Endodermal cell (in vitro differentiated cells): ENCODE measurements at regions not wholly inside any gene's neighbourhood (a gene's known extent, or its start where the extent isn't known, plus 50 kb on each side); places are given as distances from the start of the nearest gene placed in this dataset.

Experiments used
- DNase-seq: peaks from one replicate; pipeline ENCODE4 v3.0.0-alpha.2; 2017
- H3K27ac ChIP-seq: 2 replicates; pipeline ENCODE4 v1.5.1; 2013; ENCODE audit warnings: mild to moderate bottlenecking, low read depth, low read length, moderate library complexity
- H3K27me3 ChIP-seq: 2 replicates; pipeline ENCODE4 v1.6.1; 2013; ENCODE audit warnings: mild to moderate bottlenecking, low read length, moderate library complexity; ENCODE audit not compliant: insufficient read depth, control insufficient read depth, poor library complexity, severe bottlenecking
- H3K36me3 ChIP-seq: 2 replicates; pipeline ENCODE4 v1.7.0; 2013; ENCODE audit warnings: mild to moderate bottlenecking, low read length, moderate library complexity; ENCODE audit not compliant: control insufficient read depth, insufficient read depth
- H3K4me1 ChIP-seq: one replicate; pipeline ENCODE4 v1.7.0; 2013; ENCODE audit warnings: low read length; ENCODE audit not compliant: control insufficient read depth, insufficient read depth
- H3K4me3 ChIP-seq: 2 replicates; pipeline ENCODE4 v1.5.1; 2013; ENCODE audit warnings: mild to moderate bottlenecking, low read length, moderate library complexity
- H3K9ac ChIP-seq: 2 replicates; pipeline ENCODE4 v1.6.1; 2013; ENCODE audit warnings: mild to moderate bottlenecking, low read length, moderate library complexity; ENCODE audit not compliant: poor library complexity, severe bottlenecking; ENCODE audit errors: extremely low read depth
- H3K9me3 ChIP-seq: 2 replicates; pipeline ENCODE4 v1.6.1; 2013; ENCODE audit warnings: mild to moderate bottlenecking, low read length, moderate library complexity; ENCODE audit not compliant: control insufficient read depth
- H3K27ac Mint-ChIP-seq: 2 replicates; pipeline ENCODE4 v1.8.0; 2020; ENCODE audit warnings: mixed read lengths
- H3K27me3 Mint-ChIP-seq: 2 replicates; pipeline ENCODE4 v1.8.0; 2021; ENCODE audit warnings: mild to moderate bottlenecking, mixed read lengths; ENCODE audit not compliant: insufficient read depth
- H3K36me3 Mint-ChIP-seq: 2 replicates; pipeline ENCODE4 v1.8.0; 2020; ENCODE audit warnings: low read depth, mixed read lengths
- H3K4me1 Mint-ChIP-seq: 2 replicates; pipeline ENCODE4 v1.8.0; 2020; ENCODE audit warnings: mixed read lengths
- H3K4me3 Mint-ChIP-seq: 2 replicates; pipeline ENCODE4 v1.8.0; 2020; ENCODE audit warnings: mild to moderate bottlenecking, moderate library complexity, mixed read lengths
- H3K9me3 Mint-ChIP-seq: 2 replicates; pipeline ENCODE4 v1.8.0; 2020; ENCODE audit warnings: mild to moderate bottlenecking, mixed read lengths
- WGBS, 2 experiments: methylation state at CpG; one replicate each; pipeline versions ENCODE4 v1.1.5 to v1.1.7; 2013; ENCODE audit warnings: missing lambda C conversion rate in 2 of 2, mixed read lengths in 1 of 2; ENCODE audit not compliant: insufficient coverage in 1 of 2, insufficient read length in 1 of 2; 5-methylcytosine and 5-hydroxymethylcytosine counted together
- TF ChIP-seq, protein P1 (sequence below): fragments of 200-600 bp; sonication (generic); conservative IDR thresholded peaks from 2 replicates; pipeline ENCODE4 v1.5.0; 2021; ENCODE audit warnings: antibody characterized with exemption, mild to moderate bottlenecking

DNA sequence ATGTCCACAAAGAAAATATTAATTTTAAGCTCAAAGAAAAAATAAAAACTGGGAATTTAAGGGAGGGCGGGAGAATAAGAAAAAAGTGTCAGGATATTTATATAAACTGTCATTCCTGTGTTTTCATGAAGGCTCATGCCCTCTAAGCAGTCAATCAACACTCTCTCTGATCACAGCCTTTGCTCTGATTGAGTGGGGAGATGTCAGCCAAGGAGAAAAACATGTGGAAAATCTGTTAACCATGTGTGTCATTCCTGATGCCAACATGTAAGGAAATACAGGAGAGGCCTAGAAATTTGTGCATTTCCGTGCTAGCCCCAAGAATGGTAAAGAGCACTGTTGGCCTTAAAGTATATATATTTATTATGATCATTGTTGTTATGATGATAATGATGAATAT is 137.9 kb upstream of the IRX5 start:
- TF ChIP-seq, protein P1, sequence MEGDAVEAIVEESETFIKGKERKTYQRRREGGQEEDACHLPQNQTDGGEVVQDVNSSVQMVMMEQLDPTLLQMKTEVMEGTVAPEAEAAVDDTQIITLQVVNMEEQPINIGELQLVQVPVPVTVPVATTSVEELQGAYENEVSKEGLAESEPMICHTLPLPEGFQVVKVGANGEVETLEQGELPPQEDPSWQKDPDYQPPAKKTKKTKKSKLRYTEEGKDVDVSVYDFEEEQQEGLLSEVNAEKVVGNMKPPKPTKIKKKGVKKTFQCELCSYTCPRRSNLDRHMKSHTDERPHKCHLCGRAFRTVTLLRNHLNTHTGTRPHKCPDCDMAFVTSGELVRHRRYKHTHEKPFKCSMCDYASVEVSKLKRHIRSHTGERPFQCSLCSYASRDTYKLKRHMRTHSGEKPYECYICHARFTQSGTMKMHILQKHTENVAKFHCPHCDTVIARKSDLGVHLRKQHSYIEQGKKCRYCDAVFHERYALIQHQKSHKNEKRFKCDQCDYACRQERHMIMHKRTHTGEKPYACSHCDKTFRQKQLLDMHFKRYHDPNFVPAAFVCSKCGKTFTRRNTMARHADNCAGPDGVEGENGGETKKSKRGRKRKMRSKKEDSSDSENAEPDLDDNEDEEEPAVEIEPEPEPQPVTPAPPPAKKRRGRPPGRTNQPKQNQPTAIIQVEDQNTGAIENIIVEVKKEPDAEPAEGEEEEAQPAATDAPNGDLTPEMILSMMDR: no peak
- Mint-ChIP-seq H3K9me3 (peaks cover 7% of the 10 kb centered on the region), H3K4me3 (no peak overlapping the region), H3K36me3 (no peaks in the 10 kb centered on the region), H3K27ac (no peak overlapping the region), H3K27me3 (no peaks in the 10 kb centered on the region), H3K4me1 (peaks cover 3% of the 10 kb centered on the region)
- Histone ChIP-seq H3K36me3 (no peaks in the 10 kb centered on the region), H3K4me1 (no peaks in the 10 kb centered on the region), H3K9ac (no peak overlapping the region), H3K4me3 (no peak overlapping the region), H3K9me3 (no peaks in the 10 kb centered on the region), H3K27ac (no peak overlapping the region), H3K27me3 (no peaks in the 10 kb centered on the region)
- no peak for DNase-seq
- 83% methylated on average over 2 of the region's 2 CpGs; no CpG with 5 or more reads in 1 of the 2 experiments for WGBS, 2 experiments

DNA sequence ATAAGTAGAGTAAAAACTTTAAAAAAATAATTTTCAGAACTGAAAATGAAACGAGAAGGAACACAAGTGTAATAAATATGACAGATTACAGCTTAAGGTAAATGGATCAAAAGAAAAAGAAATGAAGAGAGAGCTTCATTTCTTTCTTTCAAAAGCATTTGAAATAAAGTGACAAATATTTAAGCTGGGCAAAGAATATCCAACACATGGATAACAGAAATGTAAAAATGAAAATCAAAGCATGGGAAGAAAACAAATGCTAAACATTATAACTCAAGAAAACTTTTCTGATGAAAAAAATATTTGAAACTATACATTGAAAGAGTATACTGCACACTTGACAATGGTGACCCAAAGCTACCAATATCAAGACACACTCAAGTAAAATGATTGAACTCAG is 143.6 kb upstream of the IRX5 start:
- H3K4me3 ChIP-seq: no peak overlapping the region
- WGBS, 2 experiments: 80 to 88% methylated on average over 1 of the region's 1 CpG
- no peak overlapping the region for H3K4me3 Mint-ChIP-seq
- peaks cover 3% of the 10 kb centered on the region for H3K4me1 Mint-ChIP-seq
- no peaks in the 10 kb centered on the region for H3K27me3 ChIP-seq
- H3K9ac ChIP-seq: no peak overlapping the region
- no peak for DNase-seq
- TF ChIP-seq, protein P1: no peak
- H3K27ac ChIP-seq: no peak overlapping the region
- no peaks in the 10 kb centered on the region for H3K36me3 ChIP-seq
- no peak overlapping the region for H3K27ac Mint-ChIP-seq
- no peaks in the 10 kb centered on the region for H3K36me3 Mint-ChIP-seq
- H3K9me3 ChIP-seq: no peaks in the 10 kb centered on the region
- H3K4me1 ChIP-seq: no peaks in the 10 kb centered on the region
- H3K27me3 Mint-ChIP-seq: peaks cover 3% of the 10 kb centered on the region
- H3K9me3 Mint-ChIP-seq: peaks cover 19% of the 10 kb centered on the region

DNA sequence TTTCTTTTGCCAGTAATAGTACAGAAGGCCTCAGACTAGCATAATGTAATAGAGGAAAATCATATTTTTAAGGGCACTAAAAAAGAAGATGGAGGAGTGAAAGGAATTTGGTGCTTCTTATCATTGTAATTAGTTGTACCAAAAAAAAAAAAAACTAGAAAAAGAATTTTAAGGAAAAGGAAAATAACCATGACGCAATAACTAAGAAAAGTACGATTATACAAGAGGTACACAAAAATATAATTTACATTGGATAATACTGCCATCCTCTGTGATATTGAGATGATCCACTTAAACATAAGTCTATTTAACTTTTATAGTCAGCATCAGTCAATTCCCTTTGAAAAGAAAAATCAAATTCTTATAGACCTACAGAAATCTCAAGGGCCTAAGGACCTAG is 146.7 kb upstream of the IRX5 start:
- no peak for DNase-seq
- H3K27me3 ChIP-seq: no peaks in the 10 kb centered on the region
- no CpG with 5 or more reads among the region's 2 CpGs for WGBS, 2 experiments
- no peaks in the 10 kb centered on the region for H3K9me3 ChIP-seq
- Mint-ChIP-seq H3K9me3 (peaks cover 19% of the 10 kb centered on the region), H3K4me1 (no peaks in the 10 kb centered on the region), H3K4me3 (no peak overlapping the region), H3K27ac (no peak overlapping the region), H3K27me3 (peaks cover 3% of the 10 kb centered on the region), H3K36me3 (no peaks in the 10 kb centered on the region)
- H3K36me3 ChIP-seq: no peaks in the 10 kb centered on the region
- TF ChIP-seq, protein P1: no peak
- no peak overlapping the region for H3K4me3 ChIP-seq
- H3K27ac ChIP-seq: no peak overlapping the region
- H3K9ac ChIP-seq: no peak overlapping the region
- H3K4me1 ChIP-seq: no peaks in the 10 kb centered on the region
